Activated naive CD4-positive, alpha-beta T cell treated with anti-CD3 and anti-CD28 coated beads, Interleukin-2, amount 50 U/mL, for 72 hours (primary cell): ENCODE measurements at regions not wholly inside any gene's neighbourhood (a gene's known extent, or its start where the extent isn't known, plus 50 kb on each side); places are given as distances from the start of the nearest gene placed in this dataset.
A peak's percentile ranks its signal among the peaks of the same experiment; 100 is the strongest.
"Not testable (repeated sequence)": the region's sequence is repeated elsewhere in the genome, so short reads cannot be mapped to it uniquely, and the experiment has no call there.

Source experiments
- ATAC-seq, 2 donors: fragments of 150-1000 bp; cut with Tn5 transposase; 2 replicates each; pipeline ENCODE4 v1.10.0; 2021; ENCODE audit warnings: mild to moderate bottlenecking in 2 of 2, moderate library complexity in 2 of 2
- DNase-seq, 2 donors: peaks; one replicate each; pipeline ENCODE4 v3.0.0; 2021 to 2022; ENCODE audit warnings: low spot score in 2 of 2
- H3K27ac Mint-ChIP-seq, 2 donors: one replicate each; pipeline ENCODE4 v1.8.0; 2022; ENCODE audit warnings: mild to moderate bottlenecking in 2 of 2, mixed read lengths in 2 of 2
- H3K36me3 Mint-ChIP-seq, 2 donors: one replicate each; pipeline ENCODE4 v1.8.0; 2022; ENCODE audit warnings: mixed read lengths in 2 of 2
- H3K9me3 Mint-ChIP-seq, 2 donors: one replicate each; pipeline ENCODE4 v1.8.0; 2022; ENCODE audit warnings: mixed read lengths in 2 of 2

DNA sequence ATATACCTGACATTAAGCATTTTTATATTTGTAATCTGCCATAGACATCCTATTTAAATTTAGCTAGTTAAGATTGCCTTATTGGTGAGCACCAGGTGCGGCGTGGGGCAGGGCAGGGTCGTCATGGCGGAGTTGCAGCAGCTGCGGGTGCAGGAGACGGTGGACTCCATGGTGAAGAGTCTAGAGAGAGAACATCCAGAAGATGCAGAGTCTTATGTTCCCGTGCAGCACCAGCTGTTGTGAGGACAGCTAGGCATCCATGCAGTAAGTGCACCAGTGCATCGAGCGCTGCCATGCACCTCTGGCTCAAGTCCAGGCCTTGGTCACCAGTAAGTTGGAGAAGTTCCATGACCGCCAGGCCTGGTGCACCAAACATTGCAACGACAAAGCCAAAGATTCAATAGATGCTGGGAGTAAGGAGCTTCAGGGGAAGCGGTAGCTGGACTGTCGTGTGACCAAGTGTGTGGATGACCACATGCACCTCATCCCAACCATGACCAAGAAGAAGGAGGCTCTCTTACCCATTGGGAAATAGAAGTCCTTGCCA is 586.2 kb downstream of the CD109 start:
- Mint-ChIP-seq H3K27ac (no peak overlapping the region), H3K36me3 (no peaks in the 10 kb centered on the region), H3K9me3 (peaks cover 17 to 19% of the 10 kb centered on the region in 2 donors)
- DNase-seq (no peak), ATAC-seq (no peak)

DNA sequence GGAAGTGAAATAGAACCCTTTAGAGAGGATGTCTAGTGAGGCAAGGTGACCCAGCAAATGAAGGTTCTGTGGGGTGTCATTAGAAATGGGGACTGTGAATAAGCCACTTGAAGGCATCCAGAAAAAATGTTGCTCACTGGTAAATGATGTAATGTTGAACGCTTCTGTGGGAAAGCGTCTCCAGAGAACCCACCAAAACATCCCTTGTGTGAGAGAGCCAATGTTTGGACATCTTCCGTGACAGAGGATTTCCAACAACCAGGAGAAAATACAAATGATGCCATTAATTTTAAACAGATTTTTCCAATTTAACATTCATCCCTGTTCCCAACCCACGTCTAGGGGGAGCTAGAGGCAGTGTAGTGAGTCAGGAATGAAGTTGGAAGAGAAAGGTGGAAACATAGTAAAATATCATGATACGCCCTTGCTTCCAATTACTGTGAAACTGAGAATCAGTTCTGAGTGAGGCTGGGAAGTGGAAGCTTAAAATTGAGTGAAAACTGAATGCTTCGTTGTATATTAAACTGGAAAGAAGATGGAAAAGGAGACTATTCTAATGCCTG is 584.2 kb downstream of the CD109 start:
- no peaks in the 10 kb centered on the region for H3K36me3 Mint-ChIP-seq
- H3K9me3 Mint-ChIP-seq, result peaks cover 16 to 17% of the 10 kb centered on the region in 2 donors
- ATAC-seq, result no peak

DNA sequence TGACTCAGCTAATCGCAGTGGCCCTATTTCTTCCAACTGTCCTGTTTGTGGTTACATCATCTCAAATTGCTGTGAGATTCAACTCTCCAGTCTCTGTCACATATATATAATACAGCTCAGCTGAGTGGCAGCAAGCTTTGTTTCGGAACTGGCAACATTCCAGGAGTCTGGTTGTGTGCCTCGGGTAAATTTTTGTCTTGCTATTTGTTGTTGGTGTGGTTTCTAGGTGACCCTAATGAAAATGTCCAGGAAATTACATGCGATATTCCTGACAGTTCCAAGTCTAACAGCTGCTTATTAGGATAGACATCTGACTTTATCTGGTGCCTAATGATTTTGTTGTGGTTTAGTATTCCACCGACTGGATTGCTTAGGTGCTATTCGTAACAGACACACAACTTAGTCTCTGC is 581.8 kb downstream of the CD109 start:
- H3K9me3 Mint-ChIP-seq, result peaks cover 12 to 14% of the 10 kb centered on the region in 2 donors
- no peak for ATAC-seq
- no peak for DNase-seq
- no peaks in the 10 kb centered on the region for H3K36me3 Mint-ChIP-seq
- no peak overlapping the region for H3K27ac Mint-ChIP-seq

More for the DNA sequence above, 584.2 kb downstream of the CD109 start:
- no peak for DNase-seq
- H3K27ac Mint-ChIP-seq, result no peak overlapping the region

DNA sequence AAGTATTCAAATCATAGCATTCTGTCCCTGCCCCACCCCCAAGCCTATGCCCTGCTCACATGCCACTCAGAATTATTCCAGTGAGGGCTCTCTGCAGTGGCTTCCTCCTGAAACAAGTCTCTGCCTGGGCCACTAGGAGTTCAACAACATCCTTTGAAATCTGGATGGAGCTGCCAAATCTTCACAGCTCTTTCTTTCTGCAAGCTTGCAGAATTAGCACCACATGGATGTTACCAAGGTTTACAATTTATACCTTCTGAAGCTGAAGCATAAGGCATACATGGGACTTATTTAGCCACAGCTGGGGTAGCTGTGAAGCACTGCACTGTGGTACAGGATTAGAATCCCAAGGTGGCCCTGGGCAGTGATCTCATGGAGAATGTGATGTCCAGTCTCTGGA is 577.5 kb downstream of the CD109 start:
- H3K36me3 Mint-ChIP-seq, result no peaks in the 10 kb centered on the region
- no peak overlapping the region for H3K27ac Mint-ChIP-seq
- ATAC-seq (no peak), DNase-seq (no peak)
- peaks cover 3 to 8% of the 10 kb centered on the region in 2 donors for H3K9me3 Mint-ChIP-seq

DNA sequence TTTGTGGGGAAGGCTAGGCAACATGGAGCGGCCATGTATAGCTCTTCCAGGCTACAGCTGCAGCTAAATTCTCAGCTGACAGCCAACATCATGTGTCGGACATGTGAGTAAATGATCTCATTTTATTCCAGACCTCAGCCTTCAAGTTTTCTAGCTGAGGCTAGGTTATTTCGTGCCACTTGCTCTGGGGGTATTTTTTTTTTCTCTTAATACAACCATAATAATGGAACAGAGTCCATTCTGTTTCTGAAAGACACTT is 573.5 kb downstream of the CD109 start:
- ATAC-seq (no peak), DNase-seq (no peak)
- no peaks in the 10 kb centered on the region for H3K36me3 Mint-ChIP-seq
- no peak overlapping the region for H3K27ac Mint-ChIP-seq
- peaks cover 3 to 13% of the 10 kb centered on the region in 2 donors for H3K9me3 Mint-ChIP-seq

DNA sequence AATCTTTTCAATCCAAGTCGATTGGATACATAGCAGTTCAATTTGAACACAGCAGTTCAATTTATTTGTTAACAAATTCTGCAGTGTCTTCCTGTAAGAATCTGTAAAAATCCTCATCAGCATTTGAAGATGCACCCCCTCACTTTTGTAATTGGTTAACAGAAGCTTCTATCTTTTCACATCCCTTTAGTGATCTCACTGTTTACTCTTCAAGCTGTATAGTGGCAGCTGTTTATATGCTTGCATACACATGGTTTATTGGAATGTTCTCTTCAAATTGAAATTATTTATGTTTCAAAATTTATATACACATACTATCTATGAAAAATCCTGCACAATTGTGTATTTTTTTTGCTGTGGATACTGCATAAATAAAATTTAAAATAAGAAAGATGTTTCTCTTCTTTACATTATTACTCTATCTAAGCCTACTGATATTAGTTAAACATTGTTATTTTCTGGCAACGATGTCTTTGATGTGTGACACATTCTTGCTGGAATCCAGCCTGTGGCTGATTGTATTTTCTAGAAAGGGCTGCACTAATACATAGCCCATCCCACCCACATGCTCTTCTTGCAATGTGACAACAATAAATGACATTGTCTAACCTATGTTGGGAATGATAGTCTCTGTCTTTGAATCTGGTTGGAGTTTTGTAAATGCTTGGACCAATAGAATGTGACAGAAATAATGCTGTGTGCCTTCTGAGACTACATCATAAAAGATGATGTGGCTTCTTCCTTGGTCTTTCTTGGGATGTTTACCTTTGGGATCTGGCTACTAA is 573.0 kb downstream of the CD109 start:
- no peak for ATAC-seq
- no peak for DNase-seq
- H3K9me3 Mint-ChIP-seq, result peaks cover 3 to 13% of the 10 kb centered on the region in 2 donors
- no peak overlapping the region for H3K27ac Mint-ChIP-seq
- no peaks in the 10 kb centered on the region for H3K36me3 Mint-ChIP-seq

DNA sequence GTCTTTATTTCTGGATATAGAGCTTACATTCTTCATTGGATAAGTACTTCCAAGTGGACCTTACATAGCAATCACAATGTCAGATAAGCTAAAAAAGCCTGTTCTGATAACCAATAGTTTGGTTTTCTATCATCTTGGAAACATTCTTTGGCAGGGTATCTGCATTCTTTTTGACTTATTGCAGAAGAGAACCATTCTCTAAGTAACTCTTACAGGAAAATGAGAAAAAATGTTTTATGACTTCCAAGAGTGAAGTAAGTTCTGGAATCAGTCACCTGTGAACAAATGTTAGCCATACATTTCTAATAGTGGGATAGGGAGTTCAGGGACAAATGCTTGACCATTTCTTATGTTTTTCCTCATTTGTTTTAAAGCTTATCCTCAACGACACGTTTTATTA is 564.0 kb downstream of the CD109 start:
- ATAC-seq (no peak), DNase-seq (no peak)
- H3K27ac Mint-ChIP-seq, result no peak overlapping the region
- H3K9me3 Mint-ChIP-seq, result no peaks in the 10 kb centered on the region
- H3K36me3 Mint-ChIP-seq, result no peaks in the 10 kb centered on the region

DNA sequence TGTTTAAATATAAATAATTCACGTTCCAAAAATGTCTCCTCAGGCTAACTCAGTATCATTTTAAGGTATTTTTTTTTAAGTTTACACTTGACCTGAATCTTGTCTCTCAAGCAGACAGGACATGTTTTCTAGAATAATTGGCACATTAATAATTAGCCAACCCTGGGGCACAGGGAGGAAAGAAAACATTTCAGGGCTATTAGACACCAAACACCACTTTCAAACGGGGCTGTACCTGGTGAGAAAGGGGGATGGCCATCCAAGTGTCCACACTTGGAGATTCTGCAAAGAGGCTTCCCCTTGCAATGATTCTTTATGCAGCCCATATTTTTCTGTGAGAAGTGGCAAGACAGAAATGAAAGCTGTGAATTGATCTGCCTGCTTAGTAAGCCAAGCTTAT is 560.8 kb downstream of the CD109 start:
- H3K36me3 Mint-ChIP-seq, result no peaks in the 10 kb centered on the region
- H3K9me3 Mint-ChIP-seq, result no peaks in the 10 kb centered on the region
- H3K27ac Mint-ChIP-seq, result no peak overlapping the region
- ATAC-seq (no peak), DNase-seq (no peak)

DNA sequence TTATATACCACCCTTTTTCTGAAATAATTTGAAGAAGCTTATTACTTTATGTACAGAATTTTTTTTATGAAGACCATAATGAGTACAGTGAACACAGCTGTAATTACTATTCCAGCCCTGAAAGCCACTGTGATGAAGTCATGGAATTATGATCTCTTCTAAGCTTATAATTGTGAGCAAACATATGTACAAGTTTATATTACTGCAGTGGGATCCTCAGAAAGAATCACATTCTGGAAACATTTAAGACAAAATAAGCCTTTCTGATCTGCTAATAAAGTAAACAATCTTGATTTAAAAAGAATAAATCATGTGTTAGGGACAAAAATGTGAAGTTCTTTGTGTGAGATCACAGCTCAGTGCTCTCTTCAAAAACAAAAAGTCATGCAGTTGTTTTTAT is 560.4 kb downstream of the CD109 start:
- no peaks in the 10 kb centered on the region for H3K36me3 Mint-ChIP-seq
- no peak overlapping the region for H3K27ac Mint-ChIP-seq
- DNase-seq, result no peak
- no peak for ATAC-seq
- H3K9me3 Mint-ChIP-seq, result no peaks in the 10 kb centered on the region

DNA sequence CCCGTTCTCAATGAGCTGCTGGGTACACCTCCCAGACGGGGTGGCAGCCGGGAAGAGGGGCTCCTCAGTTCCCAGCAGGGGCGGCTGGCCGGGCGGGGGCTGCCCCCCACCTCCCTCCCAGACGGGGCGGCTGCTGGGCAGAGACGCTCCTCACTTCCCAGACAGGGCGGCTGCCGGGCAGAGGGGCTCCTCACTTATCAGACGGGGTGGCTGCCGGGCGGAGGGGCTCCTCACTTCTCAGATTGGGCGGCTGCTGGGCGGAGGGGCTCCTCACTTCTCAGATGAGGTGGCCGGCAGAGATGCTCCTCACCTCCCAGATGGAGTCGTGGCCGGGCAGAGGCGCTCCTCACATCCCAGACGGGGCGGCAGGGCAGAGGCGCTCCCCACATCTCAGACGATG is 559.0 kb downstream of the CD109 start:
- not testable (repeated sequence) for ATAC-seq, H3K36me3 Mint-ChIP-seq, H3K27ac Mint-ChIP-seq, DNase-seq, H3K9me3 Mint-ChIP-seq

DNA sequence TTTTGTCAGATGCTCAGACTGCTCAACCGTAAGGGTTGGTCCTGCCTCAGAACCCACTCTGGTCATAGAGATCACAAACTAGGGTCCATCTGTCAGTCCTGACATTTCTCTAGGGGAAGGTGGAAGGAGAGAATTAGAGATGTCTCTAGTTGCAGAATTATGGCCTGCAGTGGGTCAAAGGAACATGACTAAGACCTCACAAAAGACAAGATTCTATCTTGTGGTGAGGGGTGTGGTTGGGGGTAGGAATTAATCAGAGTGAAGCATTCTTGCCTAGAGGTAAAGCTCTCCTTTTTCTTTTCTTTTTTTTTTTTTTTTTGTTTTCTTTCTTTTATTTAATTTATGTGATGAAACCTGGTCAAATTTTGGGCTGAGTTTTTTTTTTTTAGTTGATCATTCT is 558.1 kb downstream of the CD109 start:
- not testable (repeated sequence) for H3K27ac Mint-ChIP-seq

DNA sequence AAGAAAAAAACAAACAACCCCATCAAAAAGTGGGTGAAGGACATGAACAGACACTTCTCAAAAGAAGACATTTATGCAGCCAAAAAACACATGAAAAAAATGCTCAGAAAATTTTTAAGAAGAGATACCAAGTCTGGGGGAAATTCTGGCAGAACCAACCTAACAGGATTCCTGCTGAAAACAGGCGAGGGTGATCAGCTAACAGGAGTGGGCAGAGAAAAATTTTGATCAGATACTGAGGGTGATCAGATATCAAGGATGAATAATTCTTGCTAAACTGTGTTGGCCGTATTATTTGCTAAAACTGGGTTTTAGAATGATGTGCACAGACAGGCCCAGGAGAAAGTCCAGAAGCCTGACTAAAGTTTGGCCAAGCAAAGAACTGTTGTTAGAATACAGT is 557.3 kb downstream of the CD109 start:
- no peak for DNase-seq
- H3K36me3 Mint-ChIP-seq, result no peaks in the 10 kb centered on the region

More for the DNA sequence above, 558.1 kb downstream of the CD109 start:
- H3K36me3 Mint-ChIP-seq, DNase-seq, H3K9me3 Mint-ChIP-seq: not testable (repeated sequence)
- peak; percentile 63 to 68 for ATAC-seq

DNA sequence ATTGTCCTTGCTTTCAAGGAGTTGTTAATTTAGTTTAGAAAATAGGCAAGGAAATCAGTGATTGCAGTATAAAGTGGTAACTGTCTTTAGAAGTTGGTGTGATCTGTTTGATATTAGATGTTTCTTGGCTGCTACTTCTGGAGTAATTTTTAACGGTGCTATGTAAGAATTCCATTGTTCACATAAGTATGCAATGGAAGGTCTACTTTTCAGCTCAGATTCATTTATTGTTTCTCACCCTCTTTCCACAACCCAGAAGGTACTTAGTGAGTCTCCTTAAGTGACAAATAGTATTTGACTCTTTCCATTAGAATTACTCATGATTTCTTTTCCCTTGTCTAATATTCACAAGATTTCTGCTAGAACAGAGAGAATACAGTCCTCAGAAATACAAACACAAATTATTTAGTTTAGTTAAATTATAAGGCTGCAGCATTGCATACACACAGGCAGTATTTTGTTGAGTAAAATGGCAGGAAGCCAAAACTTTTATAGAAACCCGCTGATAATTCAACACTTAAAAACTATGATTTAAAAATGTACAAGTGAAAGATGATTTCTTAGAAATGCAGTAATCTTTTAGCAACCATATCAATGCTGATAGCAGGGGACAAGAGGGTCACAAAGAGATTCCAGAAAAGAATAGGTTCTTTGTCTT is 554.3 kb downstream of the CD109 start:
- no peaks in the 10 kb centered on the region for H3K9me3 Mint-ChIP-seq
- no peak for DNase-seq
- ATAC-seq, result no peak

More for the DNA sequence above, 557.3 kb downstream of the CD109 start:
- no peak overlapping the region for H3K27ac Mint-ChIP-seq
- ATAC-seq, result no peak
- H3K9me3 Mint-ChIP-seq, result no peaks in the 10 kb centered on the region

DNA sequence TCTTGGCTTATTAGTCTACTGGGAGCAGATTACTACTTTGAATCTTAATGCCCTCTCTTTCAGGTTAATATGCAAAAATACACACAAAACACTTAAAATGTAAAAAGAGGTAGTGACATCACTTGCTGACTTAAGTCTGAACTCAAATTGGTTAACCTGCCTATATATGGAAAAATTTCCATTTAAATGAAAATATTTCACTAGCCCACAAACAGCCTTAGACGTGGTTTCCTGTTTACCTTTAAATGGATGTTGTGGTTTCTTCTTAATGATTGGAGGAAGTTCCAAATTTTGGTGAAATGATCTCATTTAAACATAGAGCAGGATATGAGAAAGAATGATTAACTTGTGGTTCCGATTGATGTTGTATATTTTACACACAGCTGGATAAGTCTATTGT is 553.7 kb downstream of the CD109 start:
- no peak for DNase-seq
- no peaks in the 10 kb centered on the region for H3K9me3 Mint-ChIP-seq
- ATAC-seq, result no peak
- no peak overlapping the region for H3K27ac Mint-ChIP-seq
- H3K36me3 Mint-ChIP-seq, result no peaks in the 10 kb centered on the region

More for the DNA sequence above, 554.3 kb downstream of the CD109 start:
- Mint-ChIP-seq H3K27ac (no peak overlapping the region), H3K36me3 (no peaks in the 10 kb centered on the region)

DNA sequence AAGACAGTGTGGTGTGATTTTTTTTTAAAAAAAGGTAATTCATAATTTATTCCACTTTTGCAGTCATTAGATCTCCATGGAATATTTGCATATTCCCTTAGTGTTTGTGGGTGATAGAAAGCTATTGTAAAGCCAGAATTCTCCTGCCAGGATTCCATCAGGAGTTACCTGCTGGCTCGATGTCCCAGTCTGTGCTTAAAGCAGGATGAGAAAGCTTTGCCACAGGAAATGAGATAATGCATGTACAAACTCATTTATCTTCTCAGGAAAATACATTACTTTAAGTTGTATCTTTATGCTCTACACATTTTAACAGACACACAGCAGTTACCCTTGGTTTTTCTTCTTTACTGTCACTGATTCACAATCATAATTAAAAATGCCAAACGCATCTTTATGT is 553.0 kb downstream of the CD109 start:
- ATAC-seq (no peak), DNase-seq (no peak)
- Mint-ChIP-seq H3K36me3 (no peaks in the 10 kb centered on the region), H3K9me3 (no peaks in the 10 kb centered on the region), H3K27ac (no peak overlapping the region)

DNA sequence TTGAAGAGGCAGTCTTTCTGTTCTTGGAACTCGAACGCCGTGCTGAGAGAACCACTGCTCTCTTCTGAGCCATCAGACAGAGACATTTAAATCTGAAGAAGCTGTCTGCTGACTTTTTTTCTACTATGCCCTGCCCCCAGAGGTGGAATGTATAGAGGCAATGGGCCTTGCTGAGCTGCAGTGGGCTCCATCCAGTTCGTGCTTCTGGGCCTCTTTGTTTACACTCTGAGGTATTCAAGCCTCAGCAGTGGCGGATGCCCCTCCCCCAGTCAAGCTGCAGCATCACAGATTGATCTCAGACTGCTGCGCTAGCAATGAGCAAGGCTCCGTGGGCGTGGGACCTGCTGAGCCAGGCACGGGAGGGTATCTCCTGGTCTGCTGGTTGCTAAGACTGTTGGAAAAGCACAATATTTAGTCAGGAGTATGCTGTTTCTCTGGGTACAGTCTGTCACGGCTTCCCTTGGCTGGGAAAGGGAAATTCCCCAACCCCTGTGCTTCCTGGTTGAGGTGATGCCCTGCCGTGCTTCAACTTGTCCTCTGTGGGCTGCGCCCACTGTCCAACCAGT is 526.8 kb downstream of the CD109 start:
- no peak for ATAC-seq
- Mint-ChIP-seq H3K9me3 (peaks cover 4 to 14% of the 10 kb centered on the region in 2 donors), H3K27ac (no peak overlapping the region), H3K36me3 (no peaks in the 10 kb centered on the region)
- no peak for DNase-seq

DNA sequence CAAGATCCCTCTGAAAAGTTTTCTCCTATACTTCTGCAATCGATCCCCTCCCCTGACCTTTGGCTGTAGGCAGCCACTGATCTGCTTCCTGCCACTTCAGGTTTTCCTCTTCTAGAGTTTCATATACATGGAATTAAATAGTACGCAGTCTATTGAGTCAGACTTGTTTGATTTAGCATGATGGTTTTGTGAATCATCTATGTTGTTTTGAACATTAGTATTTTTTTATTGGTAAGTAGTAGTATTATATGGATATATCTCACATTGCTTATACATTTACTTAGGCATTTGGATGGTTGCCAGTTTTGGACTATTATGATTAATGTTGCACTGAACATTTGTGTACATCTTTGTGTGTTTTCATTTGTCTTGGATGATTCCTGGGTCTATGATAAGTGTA is 518.0 kb downstream of the CD109 start:
- Mint-ChIP-seq H3K9me3 (no peaks in the 10 kb centered on the region), H3K27ac (no peak overlapping the region), H3K36me3 (no peaks in the 10 kb centered on the region)
- DNase-seq (no peak), ATAC-seq (no peak)
